Activated T-cell treated with anti-CD3 and anti-CD28 coated beads for 4 hours (primary cell): ENCODE measurements at regions not wholly inside any gene's neighbourhood (a gene's known extent, or its start where the extent isn't known, plus 50 kb on each side); places are given as distances from the start of the nearest gene placed in this dataset.
"Not testable (repeated sequence)": the region's sequence is repeated elsewhere in the genome, so short reads cannot be mapped to it uniquely, and the experiment has no call there.

ENCODE experiments used
- DNase-seq: peaks from one replicate; pipeline ENCODE4 v3.0.0-alpha.2; 2020

- DNase-seq = no peak
Observed at GRCh38 chr5:159797261-159797970, 118.9 kb upstream of the ADRA1B start.

- no peak for DNase-seq
Observed at GRCh38 chr5:159799701-159800100, 116.6 kb upstream of the ADRA1B start.

- DNase-seq = no peak
Observed at GRCh38 chr5:159800131-159800840, 116.0 kb upstream of the ADRA1B start.

- no peak for DNase-seq
Observed at GRCh38 chr5:159801303-159801702, 115.0 kb upstream of the ADRA1B start.

GRCh38 chr5:159802661-159803060 lies 113.6 kb upstream of the ADRA1B start:
- DNase-seq = no peak

GRCh38 chr5:159804121-159804520 lies 112.2 kb upstream of the ADRA1B start:
- no peak for DNase-seq

GRCh38 chr5:159805021-159805420 lies 111.3 kb upstream of the ADRA1B start:
- no peak for DNase-seq

- DNase-seq = not testable (repeated sequence)
Observed at GRCh38 chr5:159807135-159807534, 109.1 kb upstream of the ADRA1B start.

- DNase-seq = no peak
Observed at GRCh38 chr5:159807586-159807985, 108.7 kb upstream of the ADRA1B start.

- no peak for DNase-seq
Observed at GRCh38 chr5:159811712-159812111, 104.6 kb upstream of the ADRA1B start.

- not testable (repeated sequence) for DNase-seq
Observed at GRCh38 chr5:159812759-159813158, 103.5 kb upstream of the ADRA1B start.

- no peak for DNase-seq
Observed at GRCh38 chr5:159814222-159814621, 102.1 kb upstream of the ADRA1B start.

GRCh38 chr5:159814805-159815585 lies 101.3 kb upstream of the ADRA1B start:
- no peak for DNase-seq

- no peak for DNase-seq
Observed at GRCh38 chr5:159817262-159818029, 98.8 kb upstream of the ADRA1B start.

- DNase-seq = no peak
Observed at GRCh38 chr5:159819591-159820411, 96.5 kb upstream of the ADRA1B start.

- DNase-seq = no peak
Observed at GRCh38 chr5:159820692-159821091, 95.6 kb upstream of the ADRA1B start.

- DNase-seq = no peak
Observed at GRCh38 chr5:159821461-159821940, 94.8 kb upstream of the ADRA1B start.

GRCh38 chr5:159824188-159825161 lies 91.8 kb upstream of the ADRA1B start:
- DNase-seq = no peak

- no peak for DNase-seq
Observed at GRCh38 chr5:159825551-159826051, 90.7 kb upstream of the ADRA1B start.
